ENCODE measurements at regions not wholly inside any gene's neighbourhood (a gene's known extent, or its start where the extent isn't known, plus 50 kb on each side); places are given as distances from the start of the nearest gene placed in this dataset.

DNA sequence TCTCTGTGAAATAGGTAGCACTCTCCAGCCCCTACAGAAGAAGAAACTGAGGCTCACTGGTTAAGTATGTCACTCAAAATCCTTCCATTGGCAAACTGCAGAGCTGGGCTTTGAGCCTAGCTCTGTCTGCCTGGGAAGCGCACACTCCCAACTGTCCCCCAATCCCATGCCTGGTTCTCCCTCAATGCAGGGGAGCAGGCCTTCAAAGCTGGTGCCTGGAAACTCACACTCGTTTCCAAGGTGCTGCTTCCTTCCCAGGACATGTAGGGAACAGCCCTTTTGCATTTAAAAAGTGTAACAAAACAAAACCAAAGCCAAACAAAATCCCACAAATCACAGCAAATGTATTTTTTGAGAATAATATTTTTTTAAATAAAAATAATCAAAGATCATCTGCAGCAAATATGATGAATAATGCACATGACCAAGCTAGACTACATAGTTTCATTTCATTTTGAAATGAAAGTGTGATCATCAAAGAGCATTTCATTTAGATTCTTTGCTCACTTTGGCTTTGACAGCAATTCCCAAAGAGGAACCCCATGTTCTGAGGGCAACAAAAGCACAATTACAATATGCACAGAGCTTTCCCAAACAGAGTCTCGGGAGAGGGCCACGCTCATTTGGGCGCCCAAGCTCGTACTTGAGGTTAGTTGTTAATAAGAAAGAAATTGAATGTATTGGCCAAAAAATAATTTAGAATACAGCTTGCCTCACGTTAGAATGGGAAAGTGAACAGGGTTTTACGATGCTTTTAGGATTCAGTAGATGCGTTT, 96.7 kb upstream of the ACKR3 start:
- TF ChIP-seq MYC (IDR thresholded peaks at IDR 0.05; ENCODE audit: low read depth, low read length) (no peak), POLR2A (IDR thresholded peaks at IDR 0.05; ENCODE audit: extremely low read depth, insufficient read length) (no peak), MAX (IDR thresholded peaks at IDR 0.05; ENCODE audit: low read depth, low read length) (no peak)
- TF ChIP-seq, protein P1, sequence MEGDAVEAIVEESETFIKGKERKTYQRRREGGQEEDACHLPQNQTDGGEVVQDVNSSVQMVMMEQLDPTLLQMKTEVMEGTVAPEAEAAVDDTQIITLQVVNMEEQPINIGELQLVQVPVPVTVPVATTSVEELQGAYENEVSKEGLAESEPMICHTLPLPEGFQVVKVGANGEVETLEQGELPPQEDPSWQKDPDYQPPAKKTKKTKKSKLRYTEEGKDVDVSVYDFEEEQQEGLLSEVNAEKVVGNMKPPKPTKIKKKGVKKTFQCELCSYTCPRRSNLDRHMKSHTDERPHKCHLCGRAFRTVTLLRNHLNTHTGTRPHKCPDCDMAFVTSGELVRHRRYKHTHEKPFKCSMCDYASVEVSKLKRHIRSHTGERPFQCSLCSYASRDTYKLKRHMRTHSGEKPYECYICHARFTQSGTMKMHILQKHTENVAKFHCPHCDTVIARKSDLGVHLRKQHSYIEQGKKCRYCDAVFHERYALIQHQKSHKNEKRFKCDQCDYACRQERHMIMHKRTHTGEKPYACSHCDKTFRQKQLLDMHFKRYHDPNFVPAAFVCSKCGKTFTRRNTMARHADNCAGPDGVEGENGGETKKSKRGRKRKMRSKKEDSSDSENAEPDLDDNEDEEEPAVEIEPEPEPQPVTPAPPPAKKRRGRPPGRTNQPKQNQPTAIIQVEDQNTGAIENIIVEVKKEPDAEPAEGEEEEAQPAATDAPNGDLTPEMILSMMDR (IDR thresholded peaks at IDR 0.05; ENCODE audit: low read depth, low read length): no peak

Data from NB4 (cell line).